K562 (cell line): ENCODE measurements at regions not wholly inside any gene's neighbourhood (a gene's known extent, or its start where the extent isn't known, plus 50 kb on each side); places are given as distances from the start of the nearest gene placed in this dataset.

Experiments used
- ATAC-seq: fragments of 200-7000 bp; cut with Tn5 transposase; 3 replicates; pipeline ENCODE4 v1.9.1; 2020; ENCODE audit warnings: moderate library complexity
- BruUV-seq: library from RNA; stranded (reverse); fragments of 400-500 nt; replicated peaks from 2 replicates; lab custom pipeline; 2021; lab: Mats Ljungman, UMichigan
- CTCF ChIA-PET: fragments of 300-600 bp; formaldehyde crosslinking; extraction: SDS; loops from one replicate; lab custom pipeline; 2021; ENCODE audit warnings: low intra/inter-chr PET ratio; lab: Yijun Ruan, JAX
- POLR2A ChIA-PET: fragments of 300-600, 350-650 bp; sonication (Branson Sonifier 250); formaldehyde crosslinking; extraction: SDS; loops from one replicate; lab custom pipeline; 2021; ENCODE audit warnings: antibody characterized with exemption, inconsistent platforms; lab: Yijun Ruan, JAX
- DNase-seq, 4 experiments: peaks; one replicate each; pipeline versions ENCODE4 v3.0.0 to v3.0.0-alpha.2; 2011 to 2018; ENCODE audit warnings: low spot score in 3 of 4, mixed read lengths in 3 of 4; ENCODE audit errors: extremely low read depth in 1 of 4
- FAIRE-seq: peaks from 2 replicates; lab custom pipeline; 2011; peaks lifted over from hg19 to GRCh38; lab: Jason Lieb, UNC
- H2AFZ ChIP-seq: 2 replicates; pipeline ENCODE4 v1.6.0; 2011; ENCODE audit warnings: low read depth, low read length, control low read depth, inconsistent platforms
- H3K27ac ChIP-seq: fragments of 200-600 bp; 3 replicates; pipeline ENCODE4 v1.8.0; 2011; ENCODE audit warnings: low read depth, mild to moderate bottlenecking, control low read depth, inconsistent platforms, low read length, moderate library complexity, mixed read lengths; ENCODE audit errors: extremely low read depth
- H3K27me3 ChIP-seq, 2 experiments: fragments of 300-600 bp in 1 of 2; 2 replicates in 1 of 2; 3 replicates in 1 of 2; pipeline versions ENCODE4 v1.6.0 to v1.8.0; 2011; ENCODE audit warnings: inconsistent platforms in 2 of 2, low read length in 2 of 2, mild to moderate bottlenecking in 1 of 2, mixed read lengths in 1 of 2, moderate library complexity in 1 of 2; ENCODE audit not compliant: control insufficient read depth in 2 of 2, insufficient read depth in 2 of 2
- H3K36me3 ChIP-seq: fragments of 300-600 bp; 3 replicates; pipeline ENCODE4 v1.8.0; 2011; ENCODE audit warnings: mild to moderate bottlenecking, low read length, inconsistent platforms; ENCODE audit not compliant: control insufficient read depth, insufficient read depth
- H3K4me1 ChIP-seq, 2 experiments: fragments of 200-600 bp in 1 of 2; replicated peaks in 1 of 2; 2 replicates in 1 of 2; 3 replicates in 1 of 2; pipeline versions ENCODE4 v1.5.1 to v1.8.0; 2011; ENCODE audit warnings: inconsistent platforms in 2 of 2, low read length in 2 of 2, mild to moderate bottlenecking in 1 of 2, mixed read lengths in 1 of 2, moderate library complexity in 1 of 2; ENCODE audit not compliant: control insufficient read depth in 2 of 2, insufficient read depth in 2 of 2
- H3K4me2 ChIP-seq: 2 replicates; pipeline ENCODE4 v1.6.1; 2011; ENCODE audit warnings: low read length, control low read depth, inconsistent platforms, mixed read lengths; ENCODE audit not compliant: insufficient read depth
- H3K4me3 ChIP-seq: fragments of 200-600 bp; sonication (generic), shearing (Covaris generic); 2 replicates; pipeline ENCODE4 v1.5.1; 2016; ENCODE audit warnings: control low read depth, inconsistent platforms
- H3K79me2 ChIP-seq: fragments of 200-600 bp; 3 replicates; pipeline ENCODE4 v1.8.0; 2011; ENCODE audit warnings: low read length, inconsistent platforms; ENCODE audit not compliant: control insufficient read depth, insufficient read depth
- H3K9ac ChIP-seq, 2 experiments: 2 replicates each; pipeline versions ENCODE4 v1.6.0 to v1.6.1; 2011; ENCODE audit warnings: low read depth in 2 of 2, low read length in 2 of 2, control low read depth in 1 of 2, inconsistent platforms in 1 of 2, mild to moderate bottlenecking in 1 of 2, mixed read lengths in 1 of 2; ENCODE audit not compliant: insufficient read depth in 1 of 2
- H3K9me1 ChIP-seq: one replicate; pipeline ENCODE4 v1.6.0; 2011; ENCODE audit warnings: inconsistent platforms, mild to moderate bottlenecking, low read length, moderate library complexity; ENCODE audit not compliant: control insufficient read depth, insufficient read depth
- H3K9me3 ChIP-seq: replicated peaks from 2 replicates; pipeline ENCODE4 v1.5.1; 2011; ENCODE audit warnings: low read depth, low read length, inconsistent platforms; ENCODE audit not compliant: control insufficient read depth, insufficient read depth
- H4K20me1 ChIP-seq: replicated peaks from 2 replicates; pipeline ENCODE4 v1.6.1; 2011; ENCODE audit warnings: low read length, inconsistent platforms, mixed read lengths; ENCODE audit not compliant: control insufficient read depth, insufficient read depth
- CHCHD3 ChIP-seq: fragments of 250-450 bp; sonication (Bioruptor Pico); IDR thresholded peaks from 2 replicates; pipeline ENCODE4 v2.1.2; 2022; ENCODE audit warnings: mild to moderate bottlenecking
- FOXP1 ChIP-seq: sonication (generic); formaldehyde crosslinking; IDR thresholded peaks from 2 replicates; pipeline ENCODE4 v1.8.0; 2022; ENCODE audit warnings: mild to moderate bottlenecking, missing genetic modification reagents
- GABPB1 ChIP-seq: sonication (generic); formaldehyde crosslinking; IDR thresholded peaks from 2 replicates; pipeline ENCODE4 v1.8.0; 2022; ENCODE audit warnings: mild to moderate bottlenecking, missing genetic modification reagents
- POU5F1 ChIP-seq: fragments of 150-350 bp; IDR thresholded peaks from 2 replicates; pipeline ENCODE4 v1.6.1; 2014; ENCODE audit warnings: borderline replicate concordance, low read length, low read depth, mild to moderate bottlenecking; ENCODE audit not compliant: partially characterized antibody
- SETDB1 ChIP-seq: IDR thresholded peaks from one replicate; pipeline ENCODE4 v1.6.1; 2012; ENCODE audit warnings: low read length, control low read depth, inconsistent platforms
- SIN3A ChIP-seq, 2 experiments: fragments of 150-350 bp in 1 of 2; IDR thresholded peaks; 2 replicates each; pipeline ENCODE4 v1.6.1; 2011 to 2016; ENCODE audit warnings: borderline replicate concordance in 2 of 2, low read depth in 2 of 2, low read length in 2 of 2, mild to moderate bottlenecking in 2 of 2, moderate library complexity in 2 of 2; ENCODE audit not compliant: control insufficient read depth in 1 of 2
- TAF7 ChIP-seq: fragments of 450-650 bp; IDR thresholded peaks from 2 replicates; pipeline ENCODE4 v1.6.1; 2016; ENCODE audit warnings: missing genetic modification characterization, missing compliant biosample characterization
- TARDBP ChIP-seq: fragments of 450-650 bp; IDR thresholded peaks from 2 replicates; pipeline ENCODE4 v1.6.1; 2016
- TEAD1 ChIP-seq, 2 experiments: fragments of 450-650 bp in 1 of 2; sonication (generic) in 1 of 2; formaldehyde crosslinking; IDR thresholded peaks; 2 replicates each; pipeline versions ENCODE4 v1.4.0 to v1.8.0; 2020 to 2022; ENCODE audit warnings: mild to moderate bottlenecking in 2 of 2, missing genetic modification reagents in 1 of 2
- U2AF1 ChIP-seq: fragments of 200-400 bp; formaldehyde crosslinking; optimal IDR thresholded peaks from 2 replicates; pipeline ENCODE3; 2017; ENCODE audit warnings: mild to moderate bottlenecking, low read depth, low read length, moderate library complexity
- WHSC1 ChIP-seq: IDR thresholded peaks from one replicate; pipeline ENCODE4 v1.6.1; 2012; ENCODE audit warnings: low read length, control low read depth, inconsistent platforms
- ZNF408 ChIP-seq: fragments of 250-450 bp; sonication (Bioruptor Pico); IDR thresholded peaks from 2 replicates; pipeline ENCODE4 v1.4.0; 2020; ENCODE audit warnings: low read depth, mild to moderate bottlenecking, moderate library complexity
- ZNF644 ChIP-seq: fragments of 200-800 bp; sonication (Bioruptor generic); IDR thresholded peaks from 2 replicates; pipeline ENCODE4 v1.6.1; 2016; ENCODE audit warnings: low read depth, missing genetic modification characterization, missing compliant biosample characterization
- in situ Hi-C: fragments of 300-500 bp; cut with MboI; formaldehyde crosslinking; loops from 4 replicates; pipeline ENCODE4 v1.15.0; 2018; ENCODE audit warnings: inconsistent platforms, mixed read lengths
- intact Hi-C: fragments of 100-400 bp; cut with micrococcal nuclease; formaldehyde crosslinking; loops from 2 replicates; pipeline ENCODE4 v1.14.2; 2022
- TF ChIP-seq, protein P1 (sequence below), 2 experiments: fragments of 450-650 bp; formaldehyde crosslinking in 1 of 2; IDR thresholded peaks; 2 replicates each; pipeline versions ENCODE4 v1.4.0 to v1.6.1; 2014 to 2020; ENCODE audit warnings: mild to moderate bottlenecking in 2 of 2, borderline replicate concordance in 1 of 2, low read depth in 1 of 2
- TF ChIP-seq, protein P2 (sequence below): fragments of 450-650 bp; IDR thresholded peaks from 2 replicates; pipeline ENCODE4 v1.6.1; 2017; ENCODE audit warnings: mild to moderate bottlenecking, moderate library complexity

DNA sequence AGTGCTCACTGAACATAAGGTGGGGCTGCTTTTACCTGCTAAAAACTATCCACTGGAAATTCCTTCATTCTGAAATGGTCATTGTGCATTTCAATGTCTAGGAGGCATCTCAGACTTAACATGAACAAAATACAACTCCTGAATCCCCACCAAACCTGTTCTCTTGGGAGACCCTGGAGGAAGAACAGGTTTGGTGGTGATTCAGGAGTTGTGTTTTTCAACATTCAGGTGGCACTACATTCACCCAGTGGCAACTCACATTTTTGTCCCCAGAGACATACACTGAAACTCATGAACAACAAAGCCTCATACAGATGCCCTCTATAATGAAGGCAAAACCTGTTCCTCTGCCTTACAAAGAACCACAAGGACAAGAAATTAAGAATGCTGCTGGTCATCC, 64.3 kb upstream of the CYP2D6 start:
- no TSS peak for BruUV-seq
- ATAC-seq, result no peak
- 0 out of 3 replicates have a peak, but pooled peaks cover 2% of the 10 kb centered on the region for H3K36me3 ChIP-seq
- TF ChIP-seq TEAD1 (CRISPR knock-in tag; IDR thresholded peaks at IDR 0.05) (no peak), U2AF1 (no peak), POU5F1 (no peak), GABPB1 (CRISPR knock-in tag) (no peak), ZNF644 (no peak), TAF7 (no peak), WHSC1 (no peak), TARDBP (no peak), CHCHD3 (no peak), ZNF408 (CRISPR knock-in tag) (no peak), FOXP1 (CRISPR knock-in tag) (no peak), SETDB1 (no peak), SIN3A (IDR thresholded peaks at IDR 0.05; ENCODE audit: borderline replicate concordance in 2 of 2, control insufficient read depth in 1 of 2, low read depth in 2 of 2, low read length in 2 of 2) (no peak)
- TF ChIP-seq, protein P1, sequence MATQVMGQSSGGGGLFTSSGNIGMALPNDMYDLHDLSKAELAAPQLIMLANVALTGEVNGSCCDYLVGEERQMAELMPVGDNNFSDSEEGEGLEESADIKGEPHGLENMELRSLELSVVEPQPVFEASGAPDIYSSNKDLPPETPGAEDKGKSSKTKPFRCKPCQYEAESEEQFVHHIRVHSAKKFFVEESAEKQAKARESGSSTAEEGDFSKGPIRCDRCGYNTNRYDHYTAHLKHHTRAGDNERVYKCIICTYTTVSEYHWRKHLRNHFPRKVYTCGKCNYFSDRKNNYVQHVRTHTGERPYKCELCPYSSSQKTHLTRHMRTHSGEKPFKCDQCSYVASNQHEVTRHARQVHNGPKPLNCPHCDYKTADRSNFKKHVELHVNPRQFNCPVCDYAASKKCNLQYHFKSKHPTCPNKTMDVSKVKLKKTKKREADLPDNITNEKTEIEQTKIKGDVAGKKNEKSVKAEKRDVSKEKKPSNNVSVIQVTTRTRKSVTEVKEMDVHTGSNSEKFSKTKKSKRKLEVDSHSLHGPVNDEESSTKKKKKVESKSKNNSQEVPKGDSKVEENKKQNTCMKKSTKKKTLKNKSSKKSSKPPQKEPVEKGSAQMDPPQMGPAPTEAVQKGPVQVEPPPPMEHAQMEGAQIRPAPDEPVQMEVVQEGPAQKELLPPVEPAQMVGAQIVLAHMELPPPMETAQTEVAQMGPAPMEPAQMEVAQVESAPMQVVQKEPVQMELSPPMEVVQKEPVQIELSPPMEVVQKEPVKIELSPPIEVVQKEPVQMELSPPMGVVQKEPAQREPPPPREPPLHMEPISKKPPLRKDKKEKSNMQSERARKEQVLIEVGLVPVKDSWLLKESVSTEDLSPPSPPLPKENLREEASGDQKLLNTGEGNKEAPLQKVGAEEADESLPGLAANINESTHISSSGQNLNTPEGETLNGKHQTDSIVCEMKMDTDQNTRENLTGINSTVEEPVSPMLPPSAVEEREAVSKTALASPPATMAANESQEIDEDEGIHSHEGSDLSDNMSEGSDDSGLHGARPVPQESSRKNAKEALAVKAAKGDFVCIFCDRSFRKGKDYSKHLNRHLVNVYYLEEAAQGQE (IDR thresholded peaks at IDR 0.05; ENCODE audit: borderline replicate concordance), result no peak
- TF ChIP-seq, protein P1 (CRISPR knock-in tag; IDR thresholded peaks at IDR 0.05; ENCODE audit: low read depth), result no peak
- TF ChIP-seq, protein P2, sequence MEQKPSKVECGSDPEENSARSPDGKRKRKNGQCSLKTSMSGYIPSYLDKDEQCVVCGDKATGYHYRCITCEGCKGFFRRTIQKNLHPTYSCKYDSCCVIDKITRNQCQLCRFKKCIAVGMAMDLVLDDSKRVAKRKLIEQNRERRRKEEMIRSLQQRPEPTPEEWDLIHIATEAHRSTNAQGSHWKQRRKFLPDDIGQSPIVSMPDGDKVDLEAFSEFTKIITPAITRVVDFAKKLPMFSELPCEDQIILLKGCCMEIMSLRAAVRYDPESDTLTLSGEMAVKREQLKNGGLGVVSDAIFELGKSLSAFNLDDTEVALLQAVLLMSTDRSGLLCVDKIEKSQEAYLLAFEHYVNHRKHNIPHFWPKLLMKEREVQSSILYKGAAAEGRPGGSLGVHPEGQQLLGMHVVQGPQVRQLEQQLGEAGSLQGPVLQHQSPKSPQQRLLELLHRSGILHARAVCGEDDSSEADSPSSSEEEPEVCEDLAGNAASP, result no peak
- in situ Hi-C loops, result no loop called here
- POLR2A ChIA-PET, result no interaction called here
- H4K20me1 ChIP-seq, result peaks cover 19% of the 10 kb centered on the region
- H3K4me1 ChIP-seq, result peaks cover 0 to 3% of the 10 kb centered on the region in 2 experiments; a peak in 3 of 5 replicates
- intact Hi-C loops, result no loop called here
- no peaks in the 10 kb centered on the region for H3K27me3 ChIP-seq
- H3K9me3 ChIP-seq, result no peaks in the 10 kb centered on the region
- H3K4me2 ChIP-seq, result no peak overlapping the region
- H3K79me2 ChIP-seq, result peaks cover 76% of the 10 kb centered on the region
- H3K9me1 ChIP-seq, result no peaks in the 10 kb centered on the region
- no peak overlapping the region for H3K4me3 ChIP-seq
- H3K27ac ChIP-seq, result no peak overlapping the region
- DNase-seq, result no peak
- CTCF ChIA-PET, result no interaction called here
- no peak overlapping the region for H2AFZ ChIP-seq
- FAIRE-seq, result no peak
- H3K9ac ChIP-seq, result no peak overlapping the region
